ENCODE measurements at regions not wholly inside any gene's neighbourhood (a gene's known extent, or its start where the extent isn't known, plus 50 kb on each side); places are given as distances from the start of the nearest gene placed in this dataset.

- no peak for DNase-seq
Observed at GRCh38 chr2:12127638-12128037, 381.2 kb downstream of the LPIN1 start.

GRCh38 chr2:12131975-12132374 lies 385.5 kb downstream of the LPIN1 start:
- no peak for DNase-seq

DNA sequence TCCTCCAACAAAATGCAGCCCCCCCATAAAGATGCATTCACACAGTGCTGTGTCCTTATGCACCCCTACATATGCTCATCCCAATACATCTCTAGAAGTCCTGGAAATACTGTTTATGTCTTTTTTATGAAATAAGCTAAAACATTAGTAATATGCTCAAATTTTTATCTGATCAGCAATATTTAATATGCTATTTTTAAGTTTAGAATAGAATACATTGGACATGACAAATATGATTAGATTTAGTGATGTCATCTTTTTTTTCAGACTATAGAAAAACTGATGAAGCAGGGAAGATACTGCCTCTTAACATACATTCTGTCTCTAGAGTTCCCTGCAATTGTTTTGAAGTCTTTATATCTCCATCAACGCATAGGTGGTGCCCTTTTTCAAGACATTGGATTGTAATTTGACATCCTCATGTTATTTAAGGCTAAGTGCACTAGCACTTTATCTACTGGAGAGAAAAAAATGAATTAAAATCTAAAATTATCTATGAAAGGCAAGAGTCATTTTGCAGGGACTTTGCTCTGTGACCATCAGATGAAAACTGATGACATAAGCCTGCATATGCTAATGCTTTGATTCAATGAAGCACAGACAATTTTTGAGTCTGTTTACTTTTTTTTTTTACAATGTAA lies 395.3 kb downstream of the LPIN1 start:
- DNase-seq = no peak

DNA sequence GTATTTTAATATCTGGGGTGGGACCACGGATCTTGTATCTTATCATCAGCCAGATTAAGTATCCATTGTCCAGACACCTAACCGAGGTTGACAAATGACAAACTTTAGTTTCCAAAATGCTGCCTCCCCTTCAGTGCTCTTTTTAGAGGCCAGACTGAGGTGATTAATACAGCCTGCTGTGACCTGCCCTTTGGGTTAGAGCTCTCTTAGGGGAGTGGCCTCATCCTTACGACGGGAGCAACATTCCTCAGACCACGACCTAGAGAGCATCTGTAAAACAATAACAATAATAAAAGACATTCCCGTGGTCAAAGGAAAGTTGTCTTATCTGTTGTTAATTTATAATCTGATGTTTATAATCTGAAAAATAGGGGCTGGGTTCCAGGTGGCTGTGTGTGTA lies 405.3 kb downstream of the LPIN1 start:
- no peak for DNase-seq

DNA sequence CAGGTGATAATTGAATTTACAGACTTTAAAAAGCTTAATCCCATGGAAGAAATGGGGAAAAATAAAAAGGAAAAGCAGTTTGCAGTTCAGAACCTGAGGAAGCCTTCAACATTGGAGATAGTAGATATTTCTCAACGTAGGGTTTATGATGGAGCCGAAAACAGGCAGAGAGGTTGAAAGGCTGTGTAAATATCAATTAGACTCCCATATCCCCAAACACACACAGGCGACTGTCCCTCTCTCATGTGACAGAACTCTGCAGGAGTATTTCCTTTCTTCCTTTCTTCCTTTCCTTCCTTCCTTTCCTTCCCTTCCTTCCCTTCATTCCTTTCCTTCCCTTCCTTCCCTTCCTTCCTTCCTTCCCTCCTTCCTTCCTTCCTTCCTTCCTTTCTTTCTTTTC lies 406.5 kb downstream of the LPIN1 start:
- DNase-seq = no peak

GRCh38 chr2:12155303-12156051 lies 409.0 kb downstream of the LPIN1 start:
- no peak for DNase-seq

DNA sequence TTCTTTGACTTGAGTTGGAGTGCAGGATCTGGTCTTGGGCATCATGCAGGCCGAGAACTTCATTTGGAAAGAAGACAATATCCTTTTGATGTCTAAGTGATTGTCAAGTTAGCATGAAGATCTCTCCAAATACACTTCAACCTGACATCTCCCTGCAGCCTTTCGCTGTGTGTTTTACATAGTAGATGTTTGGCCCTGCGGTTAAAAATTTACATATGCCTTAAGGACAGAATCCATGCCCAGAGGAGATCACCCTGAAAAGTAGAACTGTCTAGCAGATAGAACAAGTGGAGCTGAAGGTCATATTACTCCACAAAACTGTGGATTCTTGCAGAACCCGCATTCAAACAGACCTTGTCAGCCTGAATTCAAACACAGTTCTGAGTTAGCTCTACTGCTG lies 409.9 kb downstream of the LPIN1 start:
- no peak for DNase-seq

- peak; percentile 52 for DNase-seq
Observed at GRCh38 chr2:12161085-12161484, 414.7 kb downstream of the LPIN1 start.

- DNase-seq = no peak
Observed at GRCh38 chr2:12162269-12163247, 416.1 kb downstream of the LPIN1 start.

GRCh38 chr2:12163866-12164265 lies 417.4 kb downstream of the LPIN1 start:
- DNase-seq = peak; percentile 51

- no peak for DNase-seq
Observed at GRCh38 chr2:12164689-12165088, 418.3 kb downstream of the LPIN1 start.

DNA sequence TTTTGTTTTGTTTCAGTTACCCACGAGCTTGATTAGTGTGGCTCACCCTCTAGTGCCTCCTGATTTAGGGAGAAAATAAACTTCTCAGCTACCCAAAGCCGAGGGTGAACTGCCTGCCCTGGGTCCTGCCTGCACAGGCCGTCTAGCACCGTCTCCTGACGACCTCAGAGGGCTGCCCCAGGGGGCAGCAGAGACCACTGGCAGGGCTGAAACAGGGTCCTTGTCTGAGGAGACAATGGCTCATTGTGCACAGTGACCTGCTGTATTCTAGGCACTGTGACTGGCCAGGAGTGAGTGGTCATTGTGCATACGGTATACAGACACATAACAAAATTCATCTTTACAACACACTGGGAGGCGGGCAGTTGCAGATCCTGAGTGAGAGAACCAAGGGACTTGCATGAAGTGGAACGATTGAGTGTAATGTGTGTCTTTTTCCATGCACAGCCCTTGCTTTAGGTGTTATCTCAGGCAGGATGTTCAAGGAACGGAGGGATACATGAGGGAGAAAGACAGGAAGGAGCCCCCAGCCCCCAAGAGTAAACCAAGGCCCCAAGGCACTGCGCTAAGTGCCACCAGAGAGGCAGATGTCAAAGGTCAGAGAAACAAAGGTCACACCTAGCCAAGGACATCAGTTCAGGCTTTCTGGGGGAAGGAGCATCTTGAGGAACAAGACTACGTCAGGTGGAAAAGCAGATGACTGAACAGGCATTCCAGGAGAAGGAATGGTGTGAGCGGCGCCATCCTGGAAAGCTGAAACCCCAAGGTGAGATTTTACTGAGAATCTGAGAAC lies 421.3 kb downstream of the LPIN1 start:
- DNase-seq = no peak

- no peak for DNase-seq
Observed at GRCh38 chr2:12168354-12168753, 421.9 kb downstream of the LPIN1 start.

DNA sequence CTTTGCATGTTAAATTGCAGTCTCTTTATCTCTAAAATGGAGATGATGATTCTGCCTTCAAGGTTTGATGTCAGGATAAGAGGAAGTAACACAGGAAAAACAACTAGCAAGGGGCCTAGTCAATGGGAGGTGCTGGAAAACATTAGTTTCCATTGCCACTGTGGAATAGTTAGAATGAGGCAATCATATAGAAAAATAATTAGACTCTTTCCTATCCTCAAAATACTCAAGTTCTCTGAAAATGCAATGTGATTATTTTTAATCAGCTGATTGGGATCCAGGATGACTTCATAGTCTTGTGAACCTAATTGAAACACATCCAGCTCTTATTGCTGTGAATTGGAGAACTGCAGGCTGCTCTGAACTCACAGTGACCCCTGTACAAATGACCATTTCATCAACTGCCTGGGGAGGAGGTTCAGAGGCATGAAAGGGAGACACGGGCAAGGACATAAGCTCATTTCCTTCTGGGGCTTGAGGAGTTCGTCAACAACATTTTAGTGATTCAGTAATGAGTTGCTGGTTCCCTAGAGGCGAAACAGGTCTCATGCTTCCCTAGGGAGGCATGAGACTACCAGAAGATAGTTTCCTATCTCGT lies 422.5 kb downstream of the LPIN1 start:
- no peak for DNase-seq

- no peak for DNase-seq
Observed at GRCh38 chr2:12169721-12170120, 423.3 kb downstream of the LPIN1 start.

DNA sequence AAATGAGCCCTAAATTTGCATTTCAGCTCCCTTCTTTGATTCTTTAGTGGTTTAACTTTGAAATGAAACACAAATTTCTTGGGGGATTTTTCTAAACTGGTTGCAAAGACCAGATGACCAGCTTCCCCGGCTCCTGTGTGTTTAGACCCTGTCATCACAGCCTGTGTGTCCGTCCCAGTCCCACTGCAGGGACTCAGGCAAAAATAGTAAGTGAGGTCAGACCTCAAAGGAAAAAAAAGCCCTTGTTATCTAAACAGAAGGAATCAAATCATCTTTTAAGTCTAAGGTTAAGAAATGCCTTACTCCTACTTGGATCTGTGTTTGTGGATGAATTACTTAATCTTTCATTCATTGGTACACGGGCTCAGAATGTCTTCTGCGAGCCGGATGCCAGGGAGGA lies 423.7 kb downstream of the LPIN1 start:
- DNase-seq = no peak

- DNase-seq = no peak
Observed at GRCh38 chr2:12173271-12173942, 427.0 kb downstream of the LPIN1 start.

DNA sequence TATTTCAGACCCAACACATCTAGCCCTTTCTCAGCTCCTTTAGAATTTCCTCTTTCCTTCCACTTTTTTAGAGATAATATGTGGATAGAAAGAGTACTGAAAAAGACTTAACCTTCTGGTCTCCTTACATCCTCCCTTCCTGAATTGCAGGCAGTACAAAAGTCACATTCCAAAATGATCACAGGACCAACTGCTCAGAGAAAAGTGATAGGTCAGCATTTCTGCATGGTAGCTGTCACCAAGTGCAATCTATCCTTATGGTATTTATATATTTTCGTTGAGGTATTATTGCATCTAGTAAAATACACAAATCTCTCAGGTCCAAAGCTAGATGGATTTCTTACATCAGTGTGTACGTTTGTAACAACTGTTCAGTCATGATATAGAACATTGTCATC lies 427.5 kb downstream of the LPIN1 start:
- DNase-seq = no peak

- DNase-seq = no peak
Observed at GRCh38 chr2:12175323-12175722, 428.9 kb downstream of the LPIN1 start.

- DNase-seq = no peak
Observed at GRCh38 chr2:12176623-12177454, 430.4 kb downstream of the LPIN1 start.
